ENCODE measurements at regions not wholly inside any gene's neighbourhood (a gene's known extent, or its start where the extent isn't known, plus 50 kb on each side); places are given as distances from the start of the nearest gene placed in this dataset.

- no peaks in the 10 kb centered on the region for H3K27me3 ChIP-seq (ENCODE audit: control insufficient read depth, insufficient read depth, low read length)
- no peak for FAIRE-seq
- no peak for TF ChIP-seq CTCF (IDR thresholded peaks at IDR 0.05; ENCODE audit: insufficient read depth, low read length, severe bottlenecking)
- no peaks in the 10 kb centered on the region for H3K36me3 ChIP-seq (ENCODE audit: control insufficient read depth, insufficient read depth, low read length)
- no peak overlapping the region for H3K4me3 ChIP-seq (ENCODE audit: low read depth, low read length)
- DNase-seq (ENCODE audit: low read depth), result no peak
Observed at GRCh38 chr5:167552356-167552755, 739.1 kb upstream of the WWC1 start.

- DNase-seq (ENCODE audit: low read depth), result no peak
- H3K4me3 ChIP-seq (ENCODE audit: low read depth, low read length), result no peak overlapping the region
- H3K27me3 ChIP-seq (ENCODE audit: control insufficient read depth, insufficient read depth, low read length), result no peaks in the 10 kb centered on the region
- FAIRE-seq, result no peak
- H3K36me3 ChIP-seq (ENCODE audit: control insufficient read depth, insufficient read depth, low read length), result no peaks in the 10 kb centered on the region
- TF ChIP-seq CTCF (IDR thresholded peaks at IDR 0.05; ENCODE audit: insufficient read depth, low read length, severe bottlenecking), result no peak
Observed at GRCh38 chr5:167553511-167553910, 737.9 kb upstream of the WWC1 start.

GRCh38 chr5:167554564-167555290 lies 736.7 kb upstream of the WWC1 start:
- Histone ChIP-seq H3K36me3 (ENCODE audit: control insufficient read depth, insufficient read depth, low read length) (no peaks in the 10 kb centered on the region), H3K27me3 (ENCODE audit: control insufficient read depth, insufficient read depth, low read length) (no peaks in the 10 kb centered on the region), H3K4me3 (ENCODE audit: low read depth, low read length) (no peak overlapping the region)
- TF ChIP-seq CTCF (IDR thresholded peaks at IDR 0.05; ENCODE audit: insufficient read depth, low read length, severe bottlenecking), result no peak
- no peak for FAIRE-seq
- DNase-seq (ENCODE audit: low read depth), result no peak

GRCh38 chr5:167555565-167556166 lies 735.8 kb upstream of the WWC1 start:
- H3K27me3 ChIP-seq (ENCODE audit: control insufficient read depth, insufficient read depth, low read length), result no peaks in the 10 kb centered on the region
- DNase-seq (ENCODE audit: low read depth), result no peak
- no peak overlapping the region for H3K4me3 ChIP-seq (ENCODE audit: low read depth, low read length)
- no peak for FAIRE-seq
- no peak for TF ChIP-seq CTCF (IDR thresholded peaks at IDR 0.05; ENCODE audit: insufficient read depth, low read length, severe bottlenecking)
- no peaks in the 10 kb centered on the region for H3K36me3 ChIP-seq (ENCODE audit: control insufficient read depth, insufficient read depth, low read length)

GRCh38 chr5:167557359-167557758 lies 734.1 kb upstream of the WWC1 start:
- FAIRE-seq, result no peak
- no peaks in the 10 kb centered on the region for H3K27me3 ChIP-seq (ENCODE audit: control insufficient read depth, insufficient read depth, low read length)

More at GRCh38 chr5:167557359-167557758, 734.1 kb upstream of the WWC1 start:
- H3K36me3 ChIP-seq (ENCODE audit: control insufficient read depth, insufficient read depth, low read length), result no peaks in the 10 kb centered on the region
- no peak for DNase-seq (ENCODE audit: low read depth)
- no peak overlapping the region for H3K4me3 ChIP-seq (ENCODE audit: low read depth, low read length)
- no peak for TF ChIP-seq CTCF (IDR thresholded peaks at IDR 0.05; ENCODE audit: insufficient read depth, low read length, severe bottlenecking)

Measured in bronchial epithelial cell (primary cell).